ENCODE measurements at regions not wholly inside any gene's neighbourhood (a gene's known extent, or its start where the extent isn't known, plus 50 kb on each side); places are given as distances from the start of the nearest gene placed in this dataset.

GRCh38 chr2:63735263-63735662 is 106.4 kb upstream of the UGP2 start:
- H3K9ac ChIP-seq (ENCODE audit: low read length): no peak overlapping the region
- H3K27ac ChIP-seq (ENCODE audit: low read length): no peak overlapping the region
- no peaks in the 10 kb centered on the region for H3K36me3 ChIP-seq (replicated peaks; ENCODE audit: low read depth, low read length)
- peaks cover 7% of the 10 kb centered on the region for H3K4me1 ChIP-seq (ENCODE audit: low read length)
- H3K9me3 ChIP-seq (ENCODE audit: insufficient read depth, low read length): no peaks in the 10 kb centered on the region
- H3K79me2 ChIP-seq (ENCODE audit: low read length): no peaks in the 10 kb centered on the region
- no peak overlapping the region for H2AFZ ChIP-seq (ENCODE audit: low read depth, low read length)
- no peak overlapping the region for H3K4me2 ChIP-seq (ENCODE audit: low read length)
- TF ChIP-seq CTCF (IDR thresholded peaks at IDR 0.05; ENCODE audit: low read depth, low read length): no peak
- TF ChIP-seq EZH2phosphoT487 (IDR thresholded peaks at IDR 0.05; ENCODE audit: low read depth): no peak
- H4K20me1 ChIP-seq (ENCODE audit: insufficient read depth, low read length): no peaks in the 10 kb centered on the region
- no peak overlapping the region for H3K4me3 ChIP-seq (ENCODE audit: low read length)
- no peaks in the 10 kb centered on the region for H3K27me3 ChIP-seq (ENCODE audit: low read depth, low read length)

- no peaks in the 10 kb centered on the region for H3K36me3 ChIP-seq (replicated peaks; ENCODE audit: low read depth, low read length)
- H3K27ac ChIP-seq (ENCODE audit: low read length): no peak overlapping the region
- H3K9me3 ChIP-seq (ENCODE audit: insufficient read depth, low read length): no peaks in the 10 kb centered on the region
- no peak overlapping the region for H3K9ac ChIP-seq (ENCODE audit: low read length)
- TF ChIP-seq EZH2phosphoT487 (IDR thresholded peaks at IDR 0.05; ENCODE audit: low read depth): no peak
- no peak for TF ChIP-seq CTCF (IDR thresholded peaks at IDR 0.05; ENCODE audit: low read depth, low read length)
- no peaks in the 10 kb centered on the region for H3K27me3 ChIP-seq (ENCODE audit: low read depth, low read length)
- no peak overlapping the region for H3K4me3 ChIP-seq (ENCODE audit: low read length)
- peaks cover 7% of the 10 kb centered on the region for H3K4me1 ChIP-seq (ENCODE audit: low read length)
- H2AFZ ChIP-seq (ENCODE audit: low read depth, low read length): no peak overlapping the region
- H3K79me2 ChIP-seq (ENCODE audit: low read length): no peaks in the 10 kb centered on the region
- no peaks in the 10 kb centered on the region for H4K20me1 ChIP-seq (ENCODE audit: insufficient read depth, low read length)
- no peak overlapping the region for H3K4me2 ChIP-seq (ENCODE audit: low read length)
These were observed 105.8 kb upstream of the UGP2 start for GRCh38 chr2:63735931-63736330.

- Histone ChIP-seq H3K9me3 (ENCODE audit: insufficient read depth, low read length) (no peaks in the 10 kb centered on the region), H3K27ac (ENCODE audit: low read length) (no peak overlapping the region), H3K4me1 (ENCODE audit: low read length) (peaks cover 7% of the 10 kb centered on the region), H3K36me3 (replicated peaks; ENCODE audit: low read depth, low read length) (no peaks in the 10 kb centered on the region), H3K27me3 (ENCODE audit: low read depth, low read length) (no peaks in the 10 kb centered on the region), H3K4me3 (ENCODE audit: low read length) (no peak overlapping the region), H3K9ac (ENCODE audit: low read length) (no peak overlapping the region), H2AFZ (ENCODE audit: low read depth, low read length) (no peak overlapping the region), H3K79me2 (ENCODE audit: low read length) (no peaks in the 10 kb centered on the region), H3K4me2 (ENCODE audit: low read length) (no peak overlapping the region), H4K20me1 (ENCODE audit: insufficient read depth, low read length) (no peaks in the 10 kb centered on the region)
- TF ChIP-seq EZH2phosphoT487 (IDR thresholded peaks at IDR 0.05; ENCODE audit: low read depth) (no peak), CTCF (IDR thresholded peaks at IDR 0.05; ENCODE audit: low read depth, low read length) (no peak)
These were observed 105.3 kb upstream of the UGP2 start for GRCh38 chr2:63736354-63736753.

GRCh38 chr2:63737081-63737751 is 104.5 kb upstream of the UGP2 start:
- Histone ChIP-seq H3K79me2 (ENCODE audit: low read length) (no peaks in the 10 kb centered on the region), H3K9ac (ENCODE audit: low read length) (no peak overlapping the region), H3K27me3 (ENCODE audit: low read depth, low read length) (no peaks in the 10 kb centered on the region), H3K4me2 (ENCODE audit: low read length) (no peak overlapping the region), H3K27ac (ENCODE audit: low read length) (no peak overlapping the region), H3K4me3 (ENCODE audit: low read length) (no peak overlapping the region), H3K36me3 (replicated peaks; ENCODE audit: low read depth, low read length) (no peaks in the 10 kb centered on the region), H3K9me3 (ENCODE audit: insufficient read depth, low read length) (no peaks in the 10 kb centered on the region), H3K4me1 (ENCODE audit: low read length) (peaks cover 7% of the 10 kb centered on the region), H4K20me1 (ENCODE audit: insufficient read depth, low read length) (no peaks in the 10 kb centered on the region), H2AFZ (ENCODE audit: low read depth, low read length) (no peak overlapping the region)
- no peak for TF ChIP-seq CTCF (IDR thresholded peaks at IDR 0.05; ENCODE audit: low read depth, low read length)
- TF ChIP-seq EZH2phosphoT487 (IDR thresholded peaks at IDR 0.05; ENCODE audit: low read depth): no peak

Data from OCI-LY3 (cell line).